Endodermal cell (in vitro differentiated cells): ENCODE measurements at regions not wholly inside any gene's neighbourhood (a gene's known extent, or its start where the extent isn't known, plus 50 kb on each side); places are given as distances from the start of the nearest gene placed in this dataset.

ENCODE experiments used
- DNase-seq: peaks from one replicate; pipeline ENCODE4 v3.0.0-alpha.2; 2017
- H3K27ac ChIP-seq: 2 replicates; pipeline ENCODE4 v1.5.1; 2013; ENCODE audit warnings: mild to moderate bottlenecking, low read depth, low read length, moderate library complexity
- H3K27me3 ChIP-seq: 2 replicates; pipeline ENCODE4 v1.6.1; 2013; ENCODE audit warnings: mild to moderate bottlenecking, low read length, moderate library complexity; ENCODE audit not compliant: insufficient read depth, control insufficient read depth, poor library complexity, severe bottlenecking
- H3K36me3 ChIP-seq: 2 replicates; pipeline ENCODE4 v1.7.0; 2013; ENCODE audit warnings: mild to moderate bottlenecking, low read length, moderate library complexity; ENCODE audit not compliant: control insufficient read depth, insufficient read depth
- H3K4me1 ChIP-seq: one replicate; pipeline ENCODE4 v1.7.0; 2013; ENCODE audit warnings: low read length; ENCODE audit not compliant: control insufficient read depth, insufficient read depth
- H3K4me3 ChIP-seq: 2 replicates; pipeline ENCODE4 v1.5.1; 2013; ENCODE audit warnings: mild to moderate bottlenecking, low read length, moderate library complexity
- H3K9ac ChIP-seq: 2 replicates; pipeline ENCODE4 v1.6.1; 2013; ENCODE audit warnings: mild to moderate bottlenecking, low read length, moderate library complexity; ENCODE audit not compliant: poor library complexity, severe bottlenecking; ENCODE audit errors: extremely low read depth
- H3K9me3 ChIP-seq: 2 replicates; pipeline ENCODE4 v1.6.1; 2013; ENCODE audit warnings: mild to moderate bottlenecking, low read length, moderate library complexity; ENCODE audit not compliant: control insufficient read depth
- H3K27ac Mint-ChIP-seq: 2 replicates; pipeline ENCODE4 v1.8.0; 2020; ENCODE audit warnings: mixed read lengths
- H3K27me3 Mint-ChIP-seq: 2 replicates; pipeline ENCODE4 v1.8.0; 2021; ENCODE audit warnings: mild to moderate bottlenecking, mixed read lengths; ENCODE audit not compliant: insufficient read depth
- H3K36me3 Mint-ChIP-seq: 2 replicates; pipeline ENCODE4 v1.8.0; 2020; ENCODE audit warnings: low read depth, mixed read lengths
- H3K4me1 Mint-ChIP-seq: 2 replicates; pipeline ENCODE4 v1.8.0; 2020; ENCODE audit warnings: mixed read lengths
- H3K4me3 Mint-ChIP-seq: 2 replicates; pipeline ENCODE4 v1.8.0; 2020; ENCODE audit warnings: mild to moderate bottlenecking, moderate library complexity, mixed read lengths
- H3K9me3 Mint-ChIP-seq: 2 replicates; pipeline ENCODE4 v1.8.0; 2020; ENCODE audit warnings: mild to moderate bottlenecking, mixed read lengths
- WGBS, 2 experiments: methylation state at CpG; one replicate each; pipeline versions ENCODE4 v1.1.5 to v1.1.7; 2013; ENCODE audit warnings: missing lambda C conversion rate in 2 of 2, mixed read lengths in 1 of 2; ENCODE audit not compliant: insufficient coverage in 1 of 2, insufficient read length in 1 of 2; 5-methylcytosine and 5-hydroxymethylcytosine counted together
- TF ChIP-seq, protein P1 (sequence below): fragments of 200-600 bp; sonication (generic); conservative IDR thresholded peaks from 2 replicates; pipeline ENCODE4 v1.5.0; 2021; ENCODE audit warnings: antibody characterized with exemption, mild to moderate bottlenecking

DNA sequence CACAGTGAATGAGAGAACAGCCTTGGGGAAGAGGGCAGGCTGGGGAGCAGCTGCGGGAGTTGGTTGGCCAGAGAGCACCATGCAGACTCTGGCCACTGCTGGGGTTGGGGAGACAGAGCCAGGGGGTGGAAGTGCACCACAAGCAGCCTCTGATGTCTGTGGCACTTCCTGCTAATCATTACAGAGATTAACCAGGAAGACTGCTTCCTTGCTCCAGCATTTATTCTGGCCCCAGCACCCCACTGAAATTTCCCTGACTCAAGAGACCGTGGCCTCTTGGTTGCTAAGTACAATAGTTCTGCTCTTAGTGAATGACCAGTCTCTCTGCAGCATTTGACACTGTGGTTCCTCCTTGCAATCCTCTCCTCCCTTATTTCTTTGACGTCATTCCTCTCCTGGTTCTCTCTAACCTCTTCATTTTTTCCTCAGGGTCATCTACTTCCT lies 266.2 kb upstream of the ROPN1 start:
- TF ChIP-seq, protein P1, sequence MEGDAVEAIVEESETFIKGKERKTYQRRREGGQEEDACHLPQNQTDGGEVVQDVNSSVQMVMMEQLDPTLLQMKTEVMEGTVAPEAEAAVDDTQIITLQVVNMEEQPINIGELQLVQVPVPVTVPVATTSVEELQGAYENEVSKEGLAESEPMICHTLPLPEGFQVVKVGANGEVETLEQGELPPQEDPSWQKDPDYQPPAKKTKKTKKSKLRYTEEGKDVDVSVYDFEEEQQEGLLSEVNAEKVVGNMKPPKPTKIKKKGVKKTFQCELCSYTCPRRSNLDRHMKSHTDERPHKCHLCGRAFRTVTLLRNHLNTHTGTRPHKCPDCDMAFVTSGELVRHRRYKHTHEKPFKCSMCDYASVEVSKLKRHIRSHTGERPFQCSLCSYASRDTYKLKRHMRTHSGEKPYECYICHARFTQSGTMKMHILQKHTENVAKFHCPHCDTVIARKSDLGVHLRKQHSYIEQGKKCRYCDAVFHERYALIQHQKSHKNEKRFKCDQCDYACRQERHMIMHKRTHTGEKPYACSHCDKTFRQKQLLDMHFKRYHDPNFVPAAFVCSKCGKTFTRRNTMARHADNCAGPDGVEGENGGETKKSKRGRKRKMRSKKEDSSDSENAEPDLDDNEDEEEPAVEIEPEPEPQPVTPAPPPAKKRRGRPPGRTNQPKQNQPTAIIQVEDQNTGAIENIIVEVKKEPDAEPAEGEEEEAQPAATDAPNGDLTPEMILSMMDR: no peak
- Mint-ChIP-seq H3K36me3 (no peaks in the 10 kb centered on the region), H3K4me1 (peaks cover 42% of the 10 kb centered on the region), H3K4me3 (no peak overlapping the region), H3K27me3 (peaks cover 35% of the 10 kb centered on the region), H3K9me3 (no peaks in the 10 kb centered on the region), H3K27ac (no peak overlapping the region)
- Histone ChIP-seq H3K4me3 (no peak overlapping the region), H3K36me3 (no peaks in the 10 kb centered on the region), H3K27ac (peak overlapping the region; percentile 84), H3K9me3 (no peaks in the 10 kb centered on the region), H3K4me1 (peaks cover 15% of the 10 kb centered on the region), H3K9ac (no peak overlapping the region), H3K27me3 (peaks cover 12% of the 10 kb centered on the region)
- DNase-seq: no peak
- WGBS, 2 experiments: 56 to 74% methylated on average over 3 of the region's 3 CpGs

DNA sequence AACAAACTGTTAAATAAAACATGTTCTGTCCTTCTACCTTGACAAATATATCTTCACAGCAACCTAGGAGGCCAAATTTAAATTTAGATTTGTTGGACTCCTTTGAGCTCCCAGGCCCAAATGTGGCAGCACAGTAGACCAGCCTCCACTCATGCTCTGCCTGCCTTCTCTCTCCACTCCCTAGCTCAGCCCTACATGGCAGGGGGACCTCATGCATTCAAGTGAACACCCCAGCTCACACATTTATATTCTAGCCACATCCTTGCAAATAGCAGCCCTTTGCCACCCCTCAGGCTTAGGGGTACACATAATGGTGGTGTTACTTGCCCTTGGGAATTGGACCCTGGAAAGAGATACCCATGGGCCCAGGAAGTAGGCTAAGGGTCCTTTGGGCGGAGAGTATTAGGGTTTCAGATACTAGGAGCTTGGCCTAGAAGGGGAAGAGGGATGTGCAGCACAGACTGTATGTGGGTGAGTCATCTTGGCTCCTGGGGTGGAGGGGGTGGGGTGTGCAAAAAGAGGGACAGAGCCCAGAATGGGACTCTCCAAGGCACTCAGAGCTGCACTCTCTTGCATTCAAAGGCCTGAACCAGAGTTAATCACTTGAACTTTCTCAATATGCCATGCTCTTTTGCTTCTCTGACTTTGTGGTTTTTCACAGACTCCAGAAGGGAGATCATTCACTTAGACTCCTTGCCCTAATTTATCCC lies 268.4 kb upstream of the ROPN1 start:
- H3K27me3 Mint-ChIP-seq: peaks cover 13% of the 10 kb centered on the region
- TF ChIP-seq, protein P1: no peak
- no peaks in the 10 kb centered on the region for H3K9me3 Mint-ChIP-seq
- H3K27ac ChIP-seq: no peak overlapping the region
- H3K9ac ChIP-seq: no peak overlapping the region
- no peak overlapping the region for H3K4me3 Mint-ChIP-seq
- DNase-seq: no peak
- H3K4me1 ChIP-seq: peaks cover 15% of the 10 kb centered on the region
- WGBS, 2 experiments: 93 to 100% methylated on average over 1 of the region's 1 CpG
- H3K27ac Mint-ChIP-seq: peak overlapping the region; percentile 69
- no peak overlapping the region for H3K4me3 ChIP-seq
- H3K36me3 Mint-ChIP-seq: no peaks in the 10 kb centered on the region
- H3K9me3 ChIP-seq: no peaks in the 10 kb centered on the region
- no peaks in the 10 kb centered on the region for H3K36me3 ChIP-seq
- H3K4me1 Mint-ChIP-seq: peaks cover 36% of the 10 kb centered on the region
- H3K27me3 ChIP-seq: no peaks in the 10 kb centered on the region

DNA sequence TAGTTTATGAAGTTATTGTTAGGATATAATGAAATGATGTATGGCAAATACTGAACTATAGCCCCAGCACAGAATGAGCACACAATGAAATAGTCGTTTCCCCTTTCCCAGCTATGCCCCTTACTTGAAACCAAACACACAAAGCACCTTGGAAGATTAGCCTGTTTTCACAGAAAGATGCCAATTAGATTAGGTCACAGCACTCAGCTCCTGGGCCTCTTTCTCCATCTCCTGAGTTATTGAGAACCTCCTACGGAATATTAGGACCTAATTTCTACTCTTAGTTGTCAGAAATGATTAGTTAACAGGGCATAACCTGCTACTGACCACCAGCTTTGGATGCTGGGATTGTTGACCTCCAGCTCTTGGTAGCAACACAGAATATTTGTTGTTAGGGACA lies 269.4 kb upstream of the ROPN1 start:
- peak overlapping the region; percentile 69 for H3K27ac Mint-ChIP-seq
- H3K36me3 Mint-ChIP-seq: no peaks in the 10 kb centered on the region
- H3K4me1 Mint-ChIP-seq: peaks cover 29% of the 10 kb centered on the region
- H3K4me3 Mint-ChIP-seq: no peak overlapping the region
- Histone ChIP-seq H3K4me1 (peaks cover 16% of the 10 kb centered on the region), H3K4me3 (no peak overlapping the region), H3K27me3 (no peaks in the 10 kb centered on the region), H3K36me3 (no peaks in the 10 kb centered on the region), H3K27ac (peak overlapping the region; percentile 0), H3K9ac (no peak overlapping the region), H3K9me3 (no peaks in the 10 kb centered on the region)
- no peaks in the 10 kb centered on the region for H3K9me3 Mint-ChIP-seq
- DNase-seq: no peak
- TF ChIP-seq, protein P1: no peak
- 57 to 60% methylated on average over 1 to 2 of the region's 2 CpGs for WGBS, 2 experiments
- H3K27me3 Mint-ChIP-seq: peaks cover 7% of the 10 kb centered on the region
